HUES64 (cell line): ENCODE measurements at regions not wholly inside any gene's neighbourhood (a gene's known extent, or its start where the extent isn't known, plus 50 kb on each side); places are given as distances from the start of the nearest gene placed in this dataset.

Source experiments
- H3K27ac ChIP-seq: 2 replicates; pipeline ENCODE4 v1.7.0; 2013; ENCODE audit warnings: low read depth, low read length, inconsistent platforms
- H3K27me3 ChIP-seq: 2 replicates; pipeline ENCODE4 v1.6.1; 2013; ENCODE audit warnings: mild to moderate bottlenecking, low read length; ENCODE audit not compliant: insufficient read depth
- H3K36me3 ChIP-seq: 2 replicates; pipeline ENCODE4 v1.6.1; 2013; ENCODE audit warnings: mild to moderate bottlenecking, low read length; ENCODE audit not compliant: insufficient read depth
- H3K4me1 ChIP-seq: 2 replicates; pipeline ENCODE4 v1.6.1; 2013; ENCODE audit warnings: mild to moderate bottlenecking, low read length, moderate library complexity; ENCODE audit not compliant: insufficient read depth
- H3K4me3 ChIP-seq: 2 replicates; pipeline ENCODE4 v1.5.1; 2013; ENCODE audit warnings: mild to moderate bottlenecking, low read length, moderate library complexity
- H3K9ac ChIP-seq: 2 replicates; pipeline ENCODE4 v1.6.1; 2013; ENCODE audit warnings: mild to moderate bottlenecking, low read depth, low read length
- H3K9me3 ChIP-seq: 2 replicates; pipeline ENCODE4 v1.6.1; 2013; ENCODE audit warnings: low read depth, low read length; ENCODE audit not compliant: insufficient read depth
- WGBS: fragments of 150-250, 120-280 bp; methylation state at CpG from one replicate; pipeline ENCODE4 v1.1.7; 2013; ENCODE audit warnings: missing lambda C conversion rate; 5-methylcytosine and 5-hydroxymethylcytosine counted together

DNA sequence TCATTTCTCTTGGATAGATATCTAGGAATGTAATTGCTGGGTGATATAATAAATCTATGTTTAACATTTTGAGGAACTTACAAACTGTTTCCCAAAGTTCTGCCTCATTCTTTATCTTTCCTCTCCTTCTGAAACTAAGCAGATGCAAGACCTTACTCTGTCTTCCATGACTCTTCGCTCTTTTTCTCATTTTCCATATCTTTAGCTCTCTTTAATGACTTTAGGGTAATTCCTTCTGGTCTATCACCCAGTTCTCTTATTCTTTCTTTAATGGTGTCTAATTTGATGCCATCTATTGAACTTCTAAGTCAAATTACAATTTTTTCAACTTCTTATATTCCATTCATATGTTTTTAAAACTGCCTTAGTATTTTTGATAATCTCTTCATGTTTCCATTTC, 316.6 kb downstream of the POU4F1 start:
- Histone ChIP-seq H3K9me3 (peaks cover 10% of the 10 kb centered on the region; the same call in 1 of the 2 replicates), H3K4me1 (no peaks in the 10 kb centered on the region), H3K27me3 (no peaks in the 10 kb centered on the region), H3K27ac (no peak overlapping the region), H3K9ac (no peak overlapping the region), H3K36me3 (no peaks in the 10 kb centered on the region), H3K4me3 (no peak overlapping the region)
- 90% methylated on average over 1 of the region's 1 CpG for WGBS

GRCh38 chr13:78265098-78265497, 338.3 kb downstream of the POU4F1 start:
- 92% methylated on average over 4 of the region's 4 CpGs for WGBS
- Histone ChIP-seq H3K36me3 (no peaks in the 10 kb centered on the region), H3K9ac (no peak overlapping the region), H3K9me3 (no peaks in the 10 kb centered on the region), H3K4me3 (no peak overlapping the region), H3K4me1 (no peaks in the 10 kb centered on the region), H3K27ac (no peak overlapping the region), H3K27me3 (no peaks in the 10 kb centered on the region)

DNA sequence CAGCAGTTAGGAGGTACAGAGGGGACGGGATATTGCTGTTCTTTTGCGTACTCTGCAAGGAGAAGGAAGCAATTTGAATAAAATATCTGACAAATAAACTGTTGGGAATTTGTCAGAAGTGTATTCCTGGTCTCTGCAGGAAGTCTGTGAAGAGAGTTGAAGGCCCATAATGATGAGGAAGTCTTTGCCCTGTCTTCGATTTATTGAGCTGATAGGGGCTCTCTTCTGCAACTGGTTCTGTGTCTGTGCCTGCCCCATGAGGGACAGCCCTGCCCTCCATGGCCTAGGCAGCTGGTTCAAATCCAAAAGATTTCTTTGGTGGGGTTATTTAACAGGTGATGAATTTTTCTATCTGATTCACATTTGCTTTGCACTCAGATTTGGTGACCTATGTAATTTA, 339.7 kb upstream of the EDNRB start:
- WGBS = 70% methylated on average over 3 of the region's 3 CpGs
- no peaks in the 10 kb centered on the region for H3K27me3 ChIP-seq
- no peaks in the 10 kb centered on the region for H3K36me3 ChIP-seq
- no peak overlapping the region for H3K9ac ChIP-seq
- no peaks in the 10 kb centered on the region for H3K9me3 ChIP-seq
- H3K27ac ChIP-seq = no peak overlapping the region
- H3K4me3 ChIP-seq = no peak overlapping the region
- peaks cover 8% of the 10 kb centered on the region; the same call in 1 of the 2 replicates for H3K4me1 ChIP-seq

DNA sequence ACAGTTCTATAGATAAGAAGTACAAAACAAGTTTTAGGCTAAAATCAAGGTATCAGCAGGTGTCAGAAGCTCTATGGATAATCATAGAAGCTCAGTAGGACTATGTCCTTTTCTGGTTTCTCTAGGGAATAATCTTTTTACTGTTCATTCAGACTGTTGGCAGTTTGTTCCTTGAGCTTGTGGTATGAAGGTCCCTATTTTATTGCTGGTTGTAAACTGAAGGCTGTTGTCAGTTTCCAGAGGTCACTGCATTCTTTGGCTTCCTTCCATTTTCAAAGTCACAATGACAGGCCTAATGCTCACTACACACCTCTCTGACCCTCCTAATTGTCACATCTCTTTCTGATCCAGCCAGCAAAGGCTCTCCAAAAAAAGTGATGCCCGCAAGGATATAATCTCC, 337.9 kb upstream of the EDNRB start:
- H3K36me3 ChIP-seq = no peaks in the 10 kb centered on the region
- WGBS = 86% methylated on average over 1 of the region's 1 CpG
- H3K4me3 ChIP-seq = no peak overlapping the region
- no peak overlapping the region for H3K27ac ChIP-seq
- H3K9me3 ChIP-seq = no peaks in the 10 kb centered on the region
- H3K4me1 ChIP-seq = peaks cover 8% of the 10 kb centered on the region; the same call in 1 of the 2 replicates
- H3K27me3 ChIP-seq = no peaks in the 10 kb centered on the region
- H3K9ac ChIP-seq = no peak overlapping the region

DNA sequence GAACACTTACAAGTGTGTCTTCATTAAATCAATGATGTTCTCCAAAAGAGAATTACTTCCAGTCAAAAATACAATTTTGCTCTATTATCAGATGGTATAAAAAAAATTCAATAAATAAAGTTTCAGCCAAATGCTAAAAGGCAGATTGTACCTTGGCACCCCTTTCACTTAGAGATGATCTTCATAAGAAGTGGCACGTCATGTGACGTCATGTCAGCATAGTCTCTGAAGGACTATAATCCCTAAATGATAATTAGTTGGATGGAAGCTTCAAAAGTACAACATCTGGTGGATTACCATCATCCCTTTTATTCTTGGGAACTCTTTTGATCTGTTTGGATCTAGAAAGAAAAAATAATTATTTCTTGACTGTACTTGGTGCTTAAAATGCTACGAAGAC, 335.5 kb upstream of the EDNRB start:
- Histone ChIP-seq H3K9me3 (no peaks in the 10 kb centered on the region), H3K9ac (no peak overlapping the region), H3K27me3 (no peaks in the 10 kb centered on the region), H3K4me1 (peaks cover 8% of the 10 kb centered on the region; the same call in 1 of the 2 replicates), H3K4me3 (no peak overlapping the region), H3K36me3 (no peaks in the 10 kb centered on the region), H3K27ac (no peak overlapping the region)
- 96% methylated on average over 3 of the region's 3 CpGs for WGBS

DNA sequence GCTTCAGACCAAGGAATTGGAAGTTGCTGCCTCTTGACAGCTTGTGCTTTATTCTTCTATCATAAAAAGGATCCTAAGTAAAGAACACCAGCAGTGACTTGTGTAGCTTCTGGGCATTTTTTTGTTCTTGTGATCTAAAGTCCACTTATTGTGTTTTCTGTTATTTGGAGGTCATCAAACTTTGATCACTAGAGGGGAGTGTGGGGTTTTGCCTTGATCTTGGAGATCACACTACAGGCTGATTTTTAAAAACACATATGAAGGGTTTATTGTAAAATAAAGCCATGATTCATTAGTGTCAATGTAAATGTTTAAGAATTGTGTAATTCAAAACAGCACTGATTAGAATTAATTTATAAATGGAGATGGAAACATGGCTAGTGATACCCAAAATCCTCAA, 328.7 kb upstream of the EDNRB start:
- Histone ChIP-seq H3K36me3 (no peaks in the 10 kb centered on the region), H3K27ac (no peak overlapping the region), H3K9me3 (no peaks in the 10 kb centered on the region), H3K27me3 (no peaks in the 10 kb centered on the region), H3K9ac (no peak overlapping the region), H3K4me3 (no peak overlapping the region), H3K4me1 (no peaks in the 10 kb centered on the region)

DNA sequence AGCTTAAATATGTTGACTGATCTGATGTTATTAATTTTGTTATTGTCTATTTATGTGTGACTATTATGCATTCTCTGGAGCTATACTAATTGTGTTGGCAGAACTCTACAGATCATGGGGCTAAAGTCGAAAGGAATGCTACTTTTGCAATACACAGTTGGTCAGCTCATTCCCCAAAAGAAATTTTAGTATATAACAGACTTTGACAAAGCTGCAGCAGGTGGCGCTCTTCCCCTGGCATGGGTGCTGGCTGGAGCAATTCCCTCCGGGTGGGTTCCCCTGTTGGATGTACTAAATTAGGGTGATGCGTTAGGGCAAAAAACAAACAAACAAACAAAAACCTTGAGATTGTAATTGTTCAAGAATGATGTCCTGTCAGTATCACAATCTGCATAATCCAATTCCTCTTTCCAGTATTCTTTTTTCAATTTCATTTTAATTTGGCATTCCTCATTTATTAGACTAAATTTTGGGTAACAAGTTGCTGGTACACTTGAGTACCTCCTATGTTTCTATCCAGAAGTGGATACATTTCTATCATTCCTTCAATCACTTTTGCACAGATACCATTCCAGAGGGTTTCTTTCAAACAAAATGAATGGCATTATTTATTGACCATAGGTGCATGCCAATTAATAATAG, 322.8 kb upstream of the EDNRB start:
- Histone ChIP-seq H3K4me3 (no peak overlapping the region), H3K4me1 (0 out of 2 replicates have a peak, but pooled peaks cover 3% of the 10 kb centered on the region), H3K9ac (no peak overlapping the region), H3K36me3 (no peaks in the 10 kb centered on the region), H3K9me3 (no peaks in the 10 kb centered on the region), H3K27ac (no peak overlapping the region), H3K27me3 (no peaks in the 10 kb centered on the region)
- WGBS = 8% methylated on average over 3 of the region's 4 CpGs

- Histone ChIP-seq H3K4me1 (0 out of 2 replicates have a peak, but pooled peaks cover 3% of the 10 kb centered on the region), H3K9me3 (no peaks in the 10 kb centered on the region)
- WGBS = 79% methylated on average over 2 of the region's 2 CpGs
Observed at GRCh38 chr13:78239714-78240113, 321.1 kb upstream of the EDNRB start.

GRCh38 chr13:78238911-78239310, 320.3 kb upstream of the EDNRB start:
- Histone ChIP-seq H3K27me3 (no peaks in the 10 kb centered on the region), H3K27ac (no peak overlapping the region), H3K9me3 (no peaks in the 10 kb centered on the region), H3K4me3 (no peak overlapping the region), H3K4me1 (0 out of 2 replicates have a peak, but pooled peaks cover 3% of the 10 kb centered on the region), H3K36me3 (no peaks in the 10 kb centered on the region), H3K9ac (no peak overlapping the region)
- WGBS = 87% methylated on average over 2 of the region's 2 CpGs

More at GRCh38 chr13:78239714-78240113, 321.1 kb upstream of the EDNRB start:
- H3K27me3 ChIP-seq = no peaks in the 10 kb centered on the region
- H3K36me3 ChIP-seq = no peaks in the 10 kb centered on the region
- no peak overlapping the region for H3K9ac ChIP-seq
- no peak overlapping the region for H3K4me3 ChIP-seq
- no peak overlapping the region for H3K27ac ChIP-seq

- WGBS = 93% methylated on average over 4 of the region's 4 CpGs
- Histone ChIP-seq H3K36me3 (no peaks in the 10 kb centered on the region), H3K9ac (no peak overlapping the region), H3K4me3 (no peak overlapping the region), H3K9me3 (no peaks in the 10 kb centered on the region), H3K4me1 (no peaks in the 10 kb centered on the region), H3K27me3 (no peaks in the 10 kb centered on the region), H3K27ac (no peak overlapping the region)
Observed at GRCh38 chr13:78228940-78229339, 310.3 kb upstream of the EDNRB start.

- H3K9ac ChIP-seq = no peak overlapping the region
- H3K9me3 ChIP-seq = no peaks in the 10 kb centered on the region
- H3K27ac ChIP-seq = no peak overlapping the region
- WGBS = 100% methylated on average over 1 of the region's 1 CpG
- H3K36me3 ChIP-seq = no peaks in the 10 kb centered on the region
- H3K4me3 ChIP-seq = no peak overlapping the region
- H3K4me1 ChIP-seq = no peaks in the 10 kb centered on the region
- H3K27me3 ChIP-seq = no peaks in the 10 kb centered on the region
Observed at GRCh38 chr13:78228211-78228610, 309.6 kb upstream of the EDNRB start.

GRCh38 chr13:78227709-78228108, 309.1 kb upstream of the EDNRB start:
- Histone ChIP-seq H3K4me1 (no peaks in the 10 kb centered on the region), H3K27me3 (no peaks in the 10 kb centered on the region), H3K9me3 (no peaks in the 10 kb centered on the region), H3K36me3 (no peaks in the 10 kb centered on the region), H3K27ac (no peak overlapping the region), H3K4me3 (no peak overlapping the region), H3K9ac (no peak overlapping the region)
- 93% methylated on average over 2 of the region's 3 CpGs for WGBS
